Calu3 (cell line): ENCODE measurements at regions not wholly inside any gene's neighbourhood (a gene's known extent, or its start where the extent isn't known, plus 50 kb on each side); places are given as distances from the start of the nearest gene placed in this dataset.

Experiments
- BruUV-seq: library from RNA; stranded (reverse); fragments of 400-500 nt; replicated peaks from 2 replicates; lab custom pipeline; 2021; lab: Mats Ljungman, UMichigan
- CTCF ChIA-PET: fragments of 300-600 bp; sonication (Branson Sonifier 250); formaldehyde crosslinking; loops from one replicate; lab custom pipeline; 2022; ENCODE audit warnings: antibody characterized with exemption; lab: Charles Lee
- DNase-seq: peaks from one replicate; pipeline ENCODE4 v3.0.0; 2022
- H3K27ac Mint-ChIP-seq: one replicate; pipeline ENCODE4 v1.8.0; 2022; ENCODE audit warnings: mixed read lengths; ENCODE audit not compliant: unreplicated experiment
- H3K27me3 Mint-ChIP-seq: one replicate; pipeline ENCODE4 v1.8.0; 2022; ENCODE audit warnings: mixed read lengths; ENCODE audit not compliant: unreplicated experiment
- H3K36me3 Mint-ChIP-seq: one replicate; pipeline ENCODE4 v1.8.0; 2022; ENCODE audit warnings: mild to moderate bottlenecking, moderate library complexity, mixed read lengths; ENCODE audit not compliant: insufficient read depth, unreplicated experiment
- H3K4me1 Mint-ChIP-seq: one replicate; pipeline ENCODE4 v1.8.0; 2022; ENCODE audit warnings: mild to moderate bottlenecking, low read depth, mixed read lengths; ENCODE audit not compliant: unreplicated experiment
- H3K4me3 Mint-ChIP-seq: one replicate; pipeline ENCODE4 v1.8.0; 2022; ENCODE audit warnings: mild to moderate bottlenecking, low read depth, moderate library complexity, mixed read lengths; ENCODE audit not compliant: unreplicated experiment
- H3K9me3 Mint-ChIP-seq: one replicate; pipeline ENCODE4 v1.8.0; 2022; ENCODE audit warnings: low read depth, mixed read lengths; ENCODE audit not compliant: unreplicated experiment
- CTCF ChIP-seq: fragments of 200-600 bp; IDR thresholded peaks from one replicate; pipeline ENCODE4 v1.8.0; 2022; ENCODE audit warnings: antibody characterized with exemption; ENCODE audit not compliant: unreplicated experiment
- intact Hi-C: fragments of 100-400 bp; cut with micrococcal nuclease; formaldehyde crosslinking; loops from one replicate; pipeline ENCODE4 v1.10.0; 2022; ENCODE audit not compliant: unreplicated experiment

GRCh38 chr13:65265988-65266387 is 1964.1 kb downstream of the PCDH9 start:
- Mint-ChIP-seq H3K36me3 (no peaks in the 10 kb centered on the region), H3K27me3 (no peaks in the 10 kb centered on the region), H3K4me3 (no peak overlapping the region), H3K9me3 (no peaks in the 10 kb centered on the region), H3K4me1 (no peaks in the 10 kb centered on the region), H3K27ac (no peak overlapping the region)
- no peak for TF ChIP-seq CTCF
- intact Hi-C loops, result no loop called here
- BruUV-seq, result no TSS peak
- CTCF ChIA-PET, result no interaction called here
- no peak for DNase-seq

GRCh38 chr13:65264066-65264465 is 1966.1 kb downstream of the PCDH9 start:
- Mint-ChIP-seq H3K36me3 (no peaks in the 10 kb centered on the region), H3K9me3 (no peaks in the 10 kb centered on the region), H3K27ac (no peak overlapping the region), H3K4me3 (no peak overlapping the region), H3K27me3 (no peaks in the 10 kb centered on the region), H3K4me1 (no peaks in the 10 kb centered on the region)
- no peak for DNase-seq
- intact Hi-C loops, result no loop called here
- CTCF ChIA-PET, result no interaction called here
- BruUV-seq, result no TSS peak
- no peak for TF ChIP-seq CTCF

GRCh38 chr13:65260946-65261891 is 1968.9 kb downstream of the PCDH9 start:
- Mint-ChIP-seq H3K27me3 (no peaks in the 10 kb centered on the region), H3K36me3 (no peaks in the 10 kb centered on the region), H3K9me3 (no peaks in the 10 kb centered on the region), H3K4me3 (no peak overlapping the region), H3K27ac (no peak overlapping the region), H3K4me1 (no peaks in the 10 kb centered on the region)
- CTCF ChIA-PET, result no interaction called here
- BruUV-seq, result no TSS peak
- intact Hi-C loops, result no loop called here
- no peak for TF ChIP-seq CTCF
- no peak for DNase-seq

- Mint-ChIP-seq H3K9me3 (peaks cover 6% of the 10 kb centered on the region), H3K4me3 (no peak overlapping the region), H3K27ac (no peak overlapping the region), H3K36me3 (no peaks in the 10 kb centered on the region), H3K4me1 (no peaks in the 10 kb centered on the region), H3K27me3 (no peaks in the 10 kb centered on the region)
- no peak for TF ChIP-seq CTCF
- BruUV-seq, result no TSS peak
- DNase-seq, result no peak
- intact Hi-C loops, result no loop called here
- CTCF ChIA-PET, result no interaction called here
Measured at GRCh38 chr13:65240773-65241172, 1989.4 kb downstream of the PCDH9 start.
